ENCODE measurements at regions not wholly inside any gene's neighbourhood (a gene's known extent, or its start where the extent isn't known, plus 50 kb on each side); places are given as distances from the start of the nearest gene placed in this dataset.

DNA sequence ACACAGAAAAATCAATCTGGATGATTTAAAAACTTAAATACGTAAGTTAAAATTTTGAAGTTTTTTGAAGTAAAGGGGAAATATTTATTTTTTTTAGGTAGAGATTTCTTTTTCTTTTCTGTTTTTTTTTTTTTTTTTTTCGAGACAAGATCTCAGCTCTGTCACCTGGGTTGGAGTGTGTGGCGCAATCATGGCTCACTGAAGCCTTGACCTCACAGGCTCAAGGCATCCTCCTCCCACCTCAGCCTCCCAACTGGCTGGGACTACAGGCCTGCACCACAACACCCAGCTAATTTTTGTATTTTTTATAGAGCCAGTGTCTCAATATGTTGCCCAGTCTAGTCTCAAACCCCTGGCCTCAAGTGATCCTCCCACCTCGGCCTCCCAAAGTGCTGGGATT lies 120.4 kb upstream of the CLDN10 start:
- WGBS, 2 experiments (ENCODE audit: insufficient coverage in 1 of 2, insufficient read length in 1 of 2) = 92 to 100% methylated on average over 1 to 4 of the region's 4 CpGs
- Mint-ChIP-seq H3K4me1 (no peaks in the 10 kb centered on the region), H3K27ac (no peak overlapping the region), H3K4me3 (no peak overlapping the region), H3K9me3 (no peaks in the 10 kb centered on the region), H3K27me3 (ENCODE audit: insufficient read depth) (peaks cover 8% of the 10 kb centered on the region), H3K36me3 (ENCODE audit: low read depth) (no peaks in the 10 kb centered on the region)
- Histone ChIP-seq H3K9ac (ENCODE audit: extremely low read depth, low read length, poor library complexity, severe bottlenecking) (no peak overlapping the region), H3K27ac (ENCODE audit: low read depth, low read length) (no peak overlapping the region), H3K4me1 (ENCODE audit: control insufficient read depth, insufficient read depth, low read length) (no peaks in the 10 kb centered on the region), H3K36me3 (ENCODE audit: control insufficient read depth, insufficient read depth, low read length) (no peaks in the 10 kb centered on the region), H3K27me3 (ENCODE audit: control insufficient read depth, insufficient read depth, low read length, poor library complexity, severe bottlenecking) (no peaks in the 10 kb centered on the region), H3K4me3 (ENCODE audit: low read length) (no peak overlapping the region), H3K9me3 (ENCODE audit: control insufficient read depth, low read length) (no peaks in the 10 kb centered on the region)
- no peak for DNase-seq
- TF ChIP-seq, protein P1, sequence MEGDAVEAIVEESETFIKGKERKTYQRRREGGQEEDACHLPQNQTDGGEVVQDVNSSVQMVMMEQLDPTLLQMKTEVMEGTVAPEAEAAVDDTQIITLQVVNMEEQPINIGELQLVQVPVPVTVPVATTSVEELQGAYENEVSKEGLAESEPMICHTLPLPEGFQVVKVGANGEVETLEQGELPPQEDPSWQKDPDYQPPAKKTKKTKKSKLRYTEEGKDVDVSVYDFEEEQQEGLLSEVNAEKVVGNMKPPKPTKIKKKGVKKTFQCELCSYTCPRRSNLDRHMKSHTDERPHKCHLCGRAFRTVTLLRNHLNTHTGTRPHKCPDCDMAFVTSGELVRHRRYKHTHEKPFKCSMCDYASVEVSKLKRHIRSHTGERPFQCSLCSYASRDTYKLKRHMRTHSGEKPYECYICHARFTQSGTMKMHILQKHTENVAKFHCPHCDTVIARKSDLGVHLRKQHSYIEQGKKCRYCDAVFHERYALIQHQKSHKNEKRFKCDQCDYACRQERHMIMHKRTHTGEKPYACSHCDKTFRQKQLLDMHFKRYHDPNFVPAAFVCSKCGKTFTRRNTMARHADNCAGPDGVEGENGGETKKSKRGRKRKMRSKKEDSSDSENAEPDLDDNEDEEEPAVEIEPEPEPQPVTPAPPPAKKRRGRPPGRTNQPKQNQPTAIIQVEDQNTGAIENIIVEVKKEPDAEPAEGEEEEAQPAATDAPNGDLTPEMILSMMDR (conservative IDR thresholded peaks at IDR 0.05) = no peak

DNA sequence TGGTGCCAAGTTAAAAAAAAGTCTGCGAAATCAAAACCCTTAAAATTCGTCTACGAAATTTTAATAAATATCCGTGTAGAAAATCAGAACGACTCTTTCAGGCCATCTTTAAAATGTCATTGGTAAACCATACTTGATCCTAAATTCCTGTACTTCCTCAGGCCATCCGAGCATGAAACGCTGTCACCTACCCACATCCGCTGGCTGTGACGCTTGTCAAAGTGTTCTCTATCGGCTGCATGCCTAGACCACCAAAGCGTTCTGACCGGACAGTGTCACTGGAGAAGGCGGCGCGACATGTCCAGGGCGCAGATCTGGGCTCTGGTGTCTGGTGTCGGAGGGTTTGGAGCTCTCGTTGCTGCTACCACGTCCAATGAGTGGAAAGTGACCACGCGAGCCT lies 119.0 kb upstream of the CLDN10 start:
- Mint-ChIP-seq H3K4me3 (no peak overlapping the region), H3K36me3 (ENCODE audit: low read depth) (no peaks in the 10 kb centered on the region), H3K27me3 (ENCODE audit: insufficient read depth) (peaks cover 8% of the 10 kb centered on the region), H3K9me3 (no peaks in the 10 kb centered on the region), H3K27ac (no peak overlapping the region), H3K4me1 (no peaks in the 10 kb centered on the region)
- no peaks in the 10 kb centered on the region for H3K36me3 ChIP-seq (ENCODE audit: control insufficient read depth, insufficient read depth, low read length)
- WGBS, 2 experiments (ENCODE audit: insufficient coverage in 1 of 2, insufficient read length in 1 of 2) = 95 to 96% methylated on average over 19 to 21 of the region's 21 CpGs
- DNase-seq = no peak
- no peaks in the 10 kb centered on the region for H3K9me3 ChIP-seq (ENCODE audit: control insufficient read depth, low read length)
- TF ChIP-seq, protein P1 (conservative IDR thresholded peaks at IDR 0.05) = no peak
- H3K27ac ChIP-seq (ENCODE audit: low read depth, low read length) = no peak overlapping the region
- H3K4me3 ChIP-seq (ENCODE audit: low read length) = no peak overlapping the region
- no peaks in the 10 kb centered on the region for H3K27me3 ChIP-seq (ENCODE audit: control insufficient read depth, insufficient read depth, low read length, poor library complexity, severe bottlenecking)
- H3K9ac ChIP-seq (ENCODE audit: extremely low read depth, low read length, poor library complexity, severe bottlenecking) = no peak overlapping the region
- no peaks in the 10 kb centered on the region for H3K4me1 ChIP-seq (ENCODE audit: control insufficient read depth, insufficient read depth, low read length)

DNA sequence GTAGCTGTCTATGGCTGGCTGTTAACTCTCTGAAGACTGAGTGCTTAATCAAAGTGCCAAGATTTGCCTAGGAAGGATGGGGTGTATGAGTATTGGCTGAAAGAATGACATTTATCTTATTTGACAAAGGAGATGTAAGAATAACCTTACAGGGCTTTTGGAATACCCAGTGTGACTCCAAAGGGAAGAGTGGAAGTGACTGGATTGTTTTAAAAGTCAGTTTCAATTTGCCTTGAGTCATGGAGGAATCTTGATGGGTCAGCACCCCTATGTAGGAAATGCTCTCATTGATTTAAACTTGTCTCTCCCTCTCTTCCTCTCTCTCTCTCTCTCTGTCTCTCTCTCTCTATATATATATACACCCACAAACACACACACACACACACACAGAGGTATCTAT lies 118.4 kb upstream of the CLDN10 start:
- TF ChIP-seq, protein P1 (conservative IDR thresholded peaks at IDR 0.05) = no peak
- H3K4me3 ChIP-seq (ENCODE audit: low read length) = no peak overlapping the region

More for the DNA sequence above, 118.4 kb upstream of the CLDN10 start:
- H3K9me3 ChIP-seq (ENCODE audit: control insufficient read depth, low read length) = no peaks in the 10 kb centered on the region
- no peaks in the 10 kb centered on the region for H3K36me3 ChIP-seq (ENCODE audit: control insufficient read depth, insufficient read depth, low read length)
- H3K9me3 Mint-ChIP-seq = no peaks in the 10 kb centered on the region
- no peak overlapping the region for H3K4me3 Mint-ChIP-seq
- H3K36me3 Mint-ChIP-seq (ENCODE audit: low read depth) = no peaks in the 10 kb centered on the region
- DNase-seq = no peak
- peaks cover 4% of the 10 kb centered on the region for H3K27me3 Mint-ChIP-seq (ENCODE audit: insufficient read depth)
- no peaks in the 10 kb centered on the region for H3K4me1 Mint-ChIP-seq
- no peak overlapping the region for H3K27ac Mint-ChIP-seq
- H3K27ac ChIP-seq (ENCODE audit: low read depth, low read length) = no peak overlapping the region
- H3K9ac ChIP-seq (ENCODE audit: extremely low read depth, low read length, poor library complexity, severe bottlenecking) = no peak overlapping the region
- no peaks in the 10 kb centered on the region for H3K4me1 ChIP-seq (ENCODE audit: control insufficient read depth, insufficient read depth, low read length)
- no peaks in the 10 kb centered on the region for H3K27me3 ChIP-seq (ENCODE audit: control insufficient read depth, insufficient read depth, low read length, poor library complexity, severe bottlenecking)
